IMR-90 (cell line): ENCODE measurements at regions not wholly inside any gene's neighbourhood (a gene's known extent, or its start where the extent isn't known, plus 50 kb on each side); places are given as distances from the start of the nearest gene placed in this dataset.

Experiments used
- ATAC-seq: fragments of 200-7000 bp; cut with Tn5 transposase; 2 replicates; pipeline ENCODE4 v1.9.1; 2020; ENCODE audit warnings: low read depth, mild to moderate bottlenecking, moderate library complexity
- BruUV-seq: library from RNA; stranded (reverse); fragments of 400-500 nt; replicated peaks from 2 replicates; lab custom pipeline; 2021; lab: Mats Ljungman, UMichigan
- CTCF ChIA-PET: fragments of 300-600 bp; formaldehyde crosslinking; extraction: SDS; loops from one replicate; lab custom pipeline; 2021; ENCODE audit warnings: antibody characterized with exemption; lab: Yijun Ruan, JAX
- POLR2A ChIA-PET: fragments of 300-600 bp; sonication (Branson Sonifier 250); formaldehyde crosslinking; loops from one replicate; lab custom pipeline; 2022; ENCODE audit warnings: antibody characterized with exemption; ENCODE audit not compliant: unreplicated experiment; lab: Charles Lee
- DNase-seq: peaks from one replicate; pipeline ENCODE4 v3.0.0; 2013
- H2AFZ ChIP-seq: replicated peaks from 2 replicates; pipeline ENCODE3; 2013; ENCODE audit warnings: low read length, mild to moderate bottlenecking; ENCODE audit not compliant: poor library complexity
- H2AK5ac ChIP-seq: 2 replicates; pipeline ENCODE4 v1.6.1; 2013; ENCODE audit warnings: low read depth, low read length, inconsistent platforms
- H2AK9ac ChIP-seq: replicated peaks from 2 replicates; pipeline ENCODE3; 2013; ENCODE audit warnings: mild to moderate bottlenecking, low read depth, low read length, moderate library complexity; ENCODE audit not compliant: poor library complexity
- H2BK120ac ChIP-seq: 2 replicates; pipeline ENCODE4 v1.6.1; 2013; ENCODE audit warnings: low read depth, low read length, inconsistent platforms
- H2BK15ac ChIP-seq: 3 replicates; pipeline ENCODE4 v1.6.1; 2013; ENCODE audit warnings: low read depth, low read length, inconsistent platforms
- H2BK20ac ChIP-seq: 2 replicates; pipeline ENCODE4 v1.6.1; 2013; ENCODE audit warnings: low read depth, mild to moderate bottlenecking, inconsistent platforms, low read length, moderate library complexity
- H2BK5ac ChIP-seq: 2 replicates; pipeline ENCODE4 v1.6.1; 2013; ENCODE audit warnings: mild to moderate bottlenecking, low read depth, low read length, inconsistent platforms; ENCODE audit not compliant: poor library complexity, severe bottlenecking
- H3K14ac ChIP-seq: replicated peaks from 2 replicates; pipeline ENCODE4 v1.6.1; 2013; ENCODE audit warnings: low read depth, low read length, inconsistent platforms
- H3K18ac ChIP-seq: 2 replicates; pipeline ENCODE4 v1.6.1; 2013; ENCODE audit warnings: low read depth, low read length, control low read depth
- H3K23ac ChIP-seq: 2 replicates; pipeline ENCODE4 v1.6.1; 2013; ENCODE audit warnings: low read depth, low read length, inconsistent platforms
- H3K27ac ChIP-seq: 2 replicates; pipeline ENCODE4 v1.5.1; 2013; ENCODE audit warnings: mild to moderate bottlenecking, control low read depth, low read length; ENCODE audit not compliant: insufficient read depth
- H3K27me3 ChIP-seq: 2 replicates; pipeline ENCODE4 v1.6.1; 2013; ENCODE audit warnings: low read length; ENCODE audit not compliant: control insufficient read depth, insufficient read depth
- H3K36me3 ChIP-seq: 2 replicates; pipeline ENCODE4 v1.6.1; 2013; ENCODE audit warnings: low read length, mixed read lengths; ENCODE audit not compliant: control insufficient read depth, insufficient read depth
- H3K4ac ChIP-seq: 2 replicates; pipeline ENCODE4 v1.6.1; 2013; ENCODE audit warnings: low read depth, low read length, inconsistent platforms
- H3K4me1 ChIP-seq: 2 replicates; pipeline ENCODE4 v1.6.1; 2013; ENCODE audit warnings: low read length, mixed read lengths; ENCODE audit not compliant: control insufficient read depth, insufficient read depth
- H3K4me2 ChIP-seq: 2 replicates; pipeline ENCODE4 v1.6.1; 2013; ENCODE audit warnings: low read depth, mild to moderate bottlenecking, control low read depth, low read length, moderate library complexity
- H3K4me3 ChIP-seq: 2 replicates; pipeline ENCODE4 v1.5.1; 2013; ENCODE audit warnings: low read depth, mild to moderate bottlenecking, control low read depth, low read length, moderate library complexity; ENCODE audit not compliant: insufficient read depth
- H3K56ac ChIP-seq: 2 replicates; pipeline ENCODE4 v1.6.1; 2013; ENCODE audit warnings: low read length, inconsistent platforms; ENCODE audit not compliant: insufficient read depth; ENCODE audit errors: extremely low read depth
- H3K79me1 ChIP-seq, 2 experiments: 2 replicates each; pipeline ENCODE4 v1.6.1; 2013; ENCODE audit warnings: low read length in 2 of 2, inconsistent platforms in 1 of 2, low read depth in 1 of 2
- H3K9ac ChIP-seq: 2 replicates; pipeline ENCODE4 v1.6.1; 2013; ENCODE audit warnings: low read depth, low read length, control low read depth
- H3K9me1 ChIP-seq: 2 replicates; pipeline ENCODE4 v1.6.1; 2013; ENCODE audit warnings: low read length, inconsistent platforms; ENCODE audit not compliant: insufficient read depth
- H3K9me3 ChIP-seq: 2 replicates; pipeline ENCODE4 v1.6.1; 2013; ENCODE audit warnings: low read length; ENCODE audit not compliant: control insufficient read depth, insufficient read depth
- H4K20me1 ChIP-seq: 2 replicates; pipeline ENCODE4 v1.6.1; 2013; ENCODE audit warnings: low read length, inconsistent platforms; ENCODE audit not compliant: insufficient read depth
- H4K5ac ChIP-seq: 2 replicates; pipeline ENCODE4 v1.6.1; 2013; ENCODE audit warnings: mild to moderate bottlenecking, low read depth, low read length, control low read depth
- H4K8ac ChIP-seq, 2 experiments: 2 replicates each; pipeline ENCODE4 v1.6.1; 2013; ENCODE audit warnings: low read depth in 2 of 2, low read length in 2 of 2, control low read depth in 1 of 2, inconsistent platforms in 1 of 2
- H4K91ac ChIP-seq: 2 replicates; pipeline ENCODE4 v1.6.1; 2013; ENCODE audit warnings: low read depth, low read length, inconsistent platforms; ENCODE audit not compliant: insufficient read depth
- BHLHE40 ChIP-seq: fragments of 150-350 bp; IDR thresholded peaks from 2 replicates; pipeline ENCODE4 v1.6.1; 2016; ENCODE audit warnings: mild to moderate bottlenecking, low read depth, low read length
- CEBPB ChIP-seq: IDR thresholded peaks from 2 replicates; pipeline ENCODE4 v1.6.1; 2012; ENCODE audit warnings: low read depth, low read length, improper control_type of control experiment
- CHD1 ChIP-seq: IDR thresholded peaks from 2 replicates; pipeline ENCODE4 v1.6.1; 2012; ENCODE audit warnings: low read depth, low read length, improper control_type of control experiment
- FOS ChIP-seq: fragments of 150-350 bp; IDR thresholded peaks from 2 replicates; pipeline ENCODE4 v1.6.1; 2016; ENCODE audit warnings: low read depth, low read length
- MAFK ChIP-seq: IDR thresholded peaks from 2 replicates; pipeline ENCODE4 v1.6.1; 2012; ENCODE audit warnings: low read depth, low read length, improper control_type of control experiment
- MAZ ChIP-seq: IDR thresholded peaks from 2 replicates; pipeline ENCODE4 v1.6.1; 2012; ENCODE audit warnings: low read depth, mild to moderate bottlenecking, low read length, improper control_type of control experiment, moderate library complexity, borderline replicate concordance
- MXI1 ChIP-seq: IDR thresholded peaks from 2 replicates; pipeline ENCODE4 v1.6.1; 2012; ENCODE audit warnings: low read depth, mild to moderate bottlenecking, low read length, moderate library complexity, borderline replicate concordance
- NFE2L2 ChIP-seq: fragments of 150-350 bp; IDR thresholded peaks from 2 replicates; pipeline ENCODE4 v1.6.1; 2016; ENCODE audit warnings: low read depth, mild to moderate bottlenecking, low read length
- POLR2A ChIP-seq: IDR thresholded peaks from 2 replicates; pipeline ENCODE4 v1.6.1; 2012; ENCODE audit warnings: mild to moderate bottlenecking, low read depth, low read length
- RAD21 ChIP-seq: IDR thresholded peaks from 2 replicates; pipeline ENCODE4 v1.6.1; 2012; ENCODE audit warnings: low read length, improper control_type of control experiment
- RCOR1 ChIP-seq: IDR thresholded peaks from 2 replicates; pipeline ENCODE4 v1.6.1; 2012; ENCODE audit warnings: mild to moderate bottlenecking, low read length, improper control_type of control experiment; ENCODE audit not compliant: insufficient replicate concordance
- RFX5 ChIP-seq: IDR thresholded peaks from 2 replicates; pipeline ENCODE4 v1.8.0; 2012; ENCODE audit warnings: low read depth, mild to moderate bottlenecking, low read length, moderate library complexity
- SMC3 ChIP-seq: fragments of 150-350 bp; IDR thresholded peaks from 2 replicates; pipeline ENCODE4 v1.6.1; 2016; ENCODE audit warnings: low read depth, mild to moderate bottlenecking, antibody characterized with exemption, low read length, moderate library complexity
- WGBS, 2 experiments: methylation state at CpG; one replicate each; pipeline versions ENCODE4 v1.1.5 to v1.1.7; 2013; ENCODE audit warnings: missing lambda C conversion rate in 2 of 2; ENCODE audit not compliant: insufficient read length in 1 of 2; ENCODE audit errors: extremely low coverage in 2 of 2; 5-methylcytosine and 5-hydroxymethylcytosine counted together
- dilution Hi-C: fragments of 300-500 bp; cut with HindIII; formaldehyde crosslinking; loops from one replicate; pipeline ENCODE4 v1.14.3; 2018; ENCODE audit warnings: low sequenced_read_pairs; ENCODE audit not compliant: unreplicated experiment
- in situ Hi-C: fragments of 300-500 bp; cut with MboI; formaldehyde crosslinking; loops from 3 replicates; pipeline ENCODE4 v1.14.3; 2019; ENCODE audit warnings: low sequenced_read_pairs, inconsistent platforms, mixed read lengths
- intact Hi-C: fragments of 100-400 bp; cut with micrococcal nuclease; formaldehyde crosslinking; loops from 2 replicates; pipeline ENCODE4 v1.10.0; 2022
- TF ChIP-seq, protein P1 (sequence below): fragments of 150-350 bp; IDR thresholded peaks from 2 replicates; pipeline ENCODE4 v1.6.1; 2017; ENCODE audit warnings: mild to moderate bottlenecking, antibody characterized with exemption, low read length, low read depth
- TF ChIP-seq, protein P2 (sequence below): fragments of 150-350 bp; IDR thresholded peaks from 2 replicates; pipeline ENCODE4 v1.6.1; 2016; ENCODE audit warnings: low read depth, mild to moderate bottlenecking, low read length, moderate library complexity, borderline replicate concordance
- TF ChIP-seq, protein P3 (sequence below): conservative IDR thresholded peaks from 2 replicates; pipeline ENCODE4 v1.5.1; 2012; ENCODE audit warnings: mild to moderate bottlenecking, low read depth, low read length, improper control_type of control experiment

- Histone ChIP-seq H2BK20ac (no peak overlapping the region), H4K8ac (no peak overlapping the region), H3K4me3 (no peak overlapping the region), H3K4ac (no peak overlapping the region), H3K9ac (no peak overlapping the region), H2AFZ (no peak overlapping the region), H4K20me1 (no peaks in the 10 kb centered on the region), H3K27me3 (no peaks in the 10 kb centered on the region), H2BK120ac (no peak overlapping the region), H4K5ac (no peak overlapping the region), H3K18ac (no peak overlapping the region), H3K9me3 (no peaks in the 10 kb centered on the region), H3K9me1 (no peaks in the 10 kb centered on the region), H3K4me1 (no peaks in the 10 kb centered on the region), H2AK9ac (no peak overlapping the region), H3K27ac (no peak overlapping the region), H3K79me1 (no peaks in the 10 kb centered on the region), H3K36me3 (no peaks in the 10 kb centered on the region), H2BK5ac (no peak overlapping the region), H3K56ac (no peak overlapping the region), H3K14ac (no peak overlapping the region), H2BK15ac (no peak overlapping the region), H4K91ac (no peak overlapping the region), H3K4me2 (no peak overlapping the region), H2AK5ac (no peak overlapping the region), H3K23ac (no peak overlapping the region)
- ATAC-seq: no peak
- in situ Hi-C loops: no loop called here
- no peak for DNase-seq
- POLR2A ChIA-PET: no interaction called here
- no CpG with 5 or more reads among the region's 4 CpGs for WGBS, 2 experiments
- intact Hi-C loops: no loop called here
- BruUV-seq: no TSS peak
- CTCF ChIA-PET: no interaction called here
- TF ChIP-seq POLR2A (no peak), MAZ (no peak), CEBPB (no peak), NFE2L2 (no peak), RCOR1 (no peak), FOS (no peak), BHLHE40 (no peak), MAFK (no peak), RFX5 (no peak), SMC3 (no peak), MXI1 (no peak), RAD21 (no peak), CHD1 (no peak)
- TF ChIP-seq, protein P1, sequence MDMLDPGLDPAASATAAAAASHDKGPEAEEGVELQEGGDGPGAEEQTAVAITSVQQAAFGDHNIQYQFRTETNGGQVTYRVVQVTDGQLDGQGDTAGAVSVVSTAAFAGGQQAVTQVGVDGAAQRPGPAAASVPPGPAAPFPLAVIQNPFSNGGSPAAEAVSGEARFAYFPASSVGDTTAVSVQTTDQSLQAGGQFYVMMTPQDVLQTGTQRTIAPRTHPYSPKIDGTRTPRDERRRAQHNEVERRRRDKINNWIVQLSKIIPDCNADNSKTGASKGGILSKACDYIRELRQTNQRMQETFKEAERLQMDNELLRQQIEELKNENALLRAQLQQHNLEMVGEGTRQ: no peak
- TF ChIP-seq, protein P2, sequence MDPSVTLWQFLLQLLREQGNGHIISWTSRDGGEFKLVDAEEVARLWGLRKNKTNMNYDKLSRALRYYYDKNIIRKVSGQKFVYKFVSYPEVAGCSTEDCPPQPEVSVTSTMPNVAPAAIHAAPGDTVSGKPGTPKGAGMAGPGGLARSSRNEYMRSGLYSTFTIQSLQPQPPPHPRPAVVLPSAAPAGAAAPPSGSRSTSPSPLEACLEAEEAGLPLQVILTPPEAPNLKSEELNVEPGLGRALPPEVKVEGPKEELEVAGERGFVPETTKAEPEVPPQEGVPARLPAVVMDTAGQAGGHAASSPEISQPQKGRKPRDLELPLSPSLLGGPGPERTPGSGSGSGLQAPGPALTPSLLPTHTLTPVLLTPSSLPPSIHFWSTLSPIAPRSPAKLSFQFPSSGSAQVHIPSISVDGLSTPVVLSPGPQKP: no peak
- TF ChIP-seq, protein P3, sequence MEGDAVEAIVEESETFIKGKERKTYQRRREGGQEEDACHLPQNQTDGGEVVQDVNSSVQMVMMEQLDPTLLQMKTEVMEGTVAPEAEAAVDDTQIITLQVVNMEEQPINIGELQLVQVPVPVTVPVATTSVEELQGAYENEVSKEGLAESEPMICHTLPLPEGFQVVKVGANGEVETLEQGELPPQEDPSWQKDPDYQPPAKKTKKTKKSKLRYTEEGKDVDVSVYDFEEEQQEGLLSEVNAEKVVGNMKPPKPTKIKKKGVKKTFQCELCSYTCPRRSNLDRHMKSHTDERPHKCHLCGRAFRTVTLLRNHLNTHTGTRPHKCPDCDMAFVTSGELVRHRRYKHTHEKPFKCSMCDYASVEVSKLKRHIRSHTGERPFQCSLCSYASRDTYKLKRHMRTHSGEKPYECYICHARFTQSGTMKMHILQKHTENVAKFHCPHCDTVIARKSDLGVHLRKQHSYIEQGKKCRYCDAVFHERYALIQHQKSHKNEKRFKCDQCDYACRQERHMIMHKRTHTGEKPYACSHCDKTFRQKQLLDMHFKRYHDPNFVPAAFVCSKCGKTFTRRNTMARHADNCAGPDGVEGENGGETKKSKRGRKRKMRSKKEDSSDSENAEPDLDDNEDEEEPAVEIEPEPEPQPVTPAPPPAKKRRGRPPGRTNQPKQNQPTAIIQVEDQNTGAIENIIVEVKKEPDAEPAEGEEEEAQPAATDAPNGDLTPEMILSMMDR: no peak
- dilution Hi-C loops: no loop called here
These were observed 745.9 kb upstream of the SLC8A1 start for GRCh38 chr2:41197781-41198180.
